ENCODE measurements at regions not wholly inside any gene's neighbourhood (a gene's known extent, or its start where the extent isn't known, plus 50 kb on each side); places are given as distances from the start of the nearest gene placed in this dataset.

DNA sequence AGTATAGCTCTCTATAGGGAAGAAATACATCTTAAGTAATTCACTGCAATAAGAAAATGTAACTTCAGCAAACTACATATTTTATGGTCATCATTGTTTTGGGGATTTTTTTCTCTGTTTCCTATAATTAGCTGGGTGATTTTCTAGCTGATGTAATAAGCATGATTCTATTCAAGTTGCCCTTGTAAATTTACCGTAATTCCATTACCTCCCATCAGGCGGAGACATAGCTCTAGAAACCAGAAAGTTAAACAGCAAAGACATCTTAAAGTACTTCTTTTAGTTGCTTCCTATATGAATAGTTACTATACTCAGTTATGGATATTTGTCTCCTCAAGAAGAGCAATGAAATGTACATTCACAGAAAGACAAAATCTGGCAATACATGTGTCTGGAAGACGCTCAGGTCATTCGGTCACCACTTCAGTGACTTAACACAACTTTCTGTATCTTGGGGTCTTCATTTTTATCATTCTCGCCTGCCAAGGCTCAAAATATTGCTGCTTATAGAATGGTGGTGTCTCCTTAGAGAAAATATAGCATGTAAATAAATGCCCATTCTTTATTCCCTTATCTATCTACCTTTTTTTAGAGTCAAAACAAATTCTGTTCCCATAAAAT, 239.9 kb upstream of the ZC3H12C start:
- no peaks in the 10 kb centered on the region; the same call in 2 of the 3 replicates for H3K36me3 Mint-ChIP-seq (ENCODE audit: low read depth)
- no peak overlapping the region for H3K4me3 ChIP-seq
- no peaks in the 10 kb centered on the region for H3K27me3 ChIP-seq (ENCODE audit: insufficient read depth)
- no peak overlapping the region for H3K27ac ChIP-seq (ENCODE audit: low read depth)
- no peaks in the 10 kb centered on the region for H3K79me2 ChIP-seq (replicated peaks; ENCODE audit: insufficient read depth)
- no peak overlapping the region for H2AFZ ChIP-seq
- H3K4me2 ChIP-seq = no peak overlapping the region
- H3K9me2 ChIP-seq (ENCODE audit: insufficient read depth) = no peaks in the 10 kb centered on the region
- no peaks in the 10 kb centered on the region for H3F3A ChIP-seq (replicated peaks; ENCODE audit: low read depth)
- TF ChIP-seq, protein P1, sequence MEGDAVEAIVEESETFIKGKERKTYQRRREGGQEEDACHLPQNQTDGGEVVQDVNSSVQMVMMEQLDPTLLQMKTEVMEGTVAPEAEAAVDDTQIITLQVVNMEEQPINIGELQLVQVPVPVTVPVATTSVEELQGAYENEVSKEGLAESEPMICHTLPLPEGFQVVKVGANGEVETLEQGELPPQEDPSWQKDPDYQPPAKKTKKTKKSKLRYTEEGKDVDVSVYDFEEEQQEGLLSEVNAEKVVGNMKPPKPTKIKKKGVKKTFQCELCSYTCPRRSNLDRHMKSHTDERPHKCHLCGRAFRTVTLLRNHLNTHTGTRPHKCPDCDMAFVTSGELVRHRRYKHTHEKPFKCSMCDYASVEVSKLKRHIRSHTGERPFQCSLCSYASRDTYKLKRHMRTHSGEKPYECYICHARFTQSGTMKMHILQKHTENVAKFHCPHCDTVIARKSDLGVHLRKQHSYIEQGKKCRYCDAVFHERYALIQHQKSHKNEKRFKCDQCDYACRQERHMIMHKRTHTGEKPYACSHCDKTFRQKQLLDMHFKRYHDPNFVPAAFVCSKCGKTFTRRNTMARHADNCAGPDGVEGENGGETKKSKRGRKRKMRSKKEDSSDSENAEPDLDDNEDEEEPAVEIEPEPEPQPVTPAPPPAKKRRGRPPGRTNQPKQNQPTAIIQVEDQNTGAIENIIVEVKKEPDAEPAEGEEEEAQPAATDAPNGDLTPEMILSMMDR (conservative IDR thresholded peaks at IDR 0.05; ENCODE audit: low read depth in 2 of 2) = peak; percentile 70 to 88
- no peak for TF ChIP-seq STAT1 (IDR thresholded peaks at IDR 0.05; ENCODE audit: unreplicated experiment)
- peak; percentile 71 for DNase-seq (ENCODE audit: low spot score)
- no peaks in the 10 kb centered on the region for H3K4me1 ChIP-seq (ENCODE audit: insufficient read depth)
- no peak overlapping the region for H3K4me3 Mint-ChIP-seq
- peak overlapping the region; percentile 90 for H3K27ac Mint-ChIP-seq
- no peaks in the 10 kb centered on the region; the same call in 2 of the 3 replicates for H3K9me3 Mint-ChIP-seq
- H3K27me3 Mint-ChIP-seq (ENCODE audit: insufficient read depth, low read depth, poor library complexity) = no peaks in the 10 kb centered on the region
- no peaks in the 10 kb centered on the region for H4K20me1 ChIP-seq (replicated peaks; ENCODE audit: insufficient read depth)
- H3K36me3 ChIP-seq (ENCODE audit: insufficient read depth) = no peaks in the 10 kb centered on the region
- peak; percentile 29; the same call in 1 of the 3 replicates for ATAC-seq
- H3K4me1 Mint-ChIP-seq = no peaks in the 10 kb centered on the region

- Histone ChIP-seq H3K4me3 (no peak overlapping the region), H3K27me3 (ENCODE audit: insufficient read depth) (no peaks in the 10 kb centered on the region), H3K79me2 (replicated peaks; ENCODE audit: insufficient read depth) (no peaks in the 10 kb centered on the region), H3K27ac (ENCODE audit: low read depth) (no peak overlapping the region), H3K4me1 (ENCODE audit: insufficient read depth) (no peaks in the 10 kb centered on the region), H3K4me2 (no peak overlapping the region), H3F3A (replicated peaks; ENCODE audit: low read depth) (no peaks in the 10 kb centered on the region), H2AFZ (no peak overlapping the region), H3K36me3 (ENCODE audit: insufficient read depth) (no peaks in the 10 kb centered on the region), H4K20me1 (replicated peaks; ENCODE audit: insufficient read depth) (no peaks in the 10 kb centered on the region), H3K9me2 (ENCODE audit: insufficient read depth) (no peaks in the 10 kb centered on the region)
- no peaks in the 10 kb centered on the region for H3K27me3 Mint-ChIP-seq (ENCODE audit: insufficient read depth, low read depth, poor library complexity)
- no peaks in the 10 kb centered on the region; the same call in 2 of the 3 replicates for H3K36me3 Mint-ChIP-seq (ENCODE audit: low read depth)
- TF ChIP-seq CREB1 (CRISPR knock-in tag; IDR thresholded peaks at IDR 0.05; ENCODE audit: low read depth) (no peak), ZNF331 (CRISPR knock-in tag; IDR thresholded peaks at IDR 0.05; ENCODE audit: low read depth) (no peak), EZH2 (IDR thresholded peaks at IDR 0.05; ENCODE audit: low read depth, unreplicated experiment) (no peak), NANOG (IDR thresholded peaks at IDR 0.05; ENCODE audit: borderline replicate concordance) (no peak), EZH2phosphoT487 (IDR thresholded peaks at IDR 0.05; ENCODE audit: unreplicated experiment) (no peak), JUNB (IDR thresholded peaks at IDR 0.05; ENCODE audit: unreplicated experiment) (no peak), REST (IDR thresholded peaks at IDR 0.05; ENCODE audit: unreplicated experiment) (no peak), STAT1 (IDR thresholded peaks at IDR 0.05; ENCODE audit: unreplicated experiment) (no peak)
- TF ChIP-seq, protein P1 (conservative IDR thresholded peaks at IDR 0.05; ENCODE audit: low read depth in 2 of 2) = no peak
- H3K4me1 Mint-ChIP-seq = no peaks in the 10 kb centered on the region
- no peak overlapping the region for H3K27ac Mint-ChIP-seq
- ATAC-seq (no peak), DNase-seq (ENCODE audit: low spot score) (no peak)
- H3K9me3 Mint-ChIP-seq = no peaks in the 10 kb centered on the region; the same call in 2 of the 3 replicates
- H3K4me3 Mint-ChIP-seq = no peak overlapping the region
Measured at GRCh38 chr11:109854731-109855130, 238.5 kb upstream of the ZC3H12C start.
